IMR-90 (cell line): ENCODE measurements at regions not wholly inside any gene's neighbourhood (a gene's known extent, or its start where the extent isn't known, plus 50 kb on each side); places are given as distances from the start of the nearest gene placed in this dataset.

Experiments
- ATAC-seq: fragments of 200-7000 bp; cut with Tn5 transposase; 2 replicates; pipeline ENCODE4 v1.9.1; 2020; ENCODE audit warnings: low read depth, mild to moderate bottlenecking, moderate library complexity
- BruUV-seq: library from RNA; stranded (reverse); fragments of 400-500 nt; replicated peaks from 2 replicates; lab custom pipeline; 2021; lab: Mats Ljungman, UMichigan
- CTCF ChIA-PET: fragments of 300-600 bp; formaldehyde crosslinking; extraction: SDS; loops from one replicate; lab custom pipeline; 2021; ENCODE audit warnings: antibody characterized with exemption; lab: Yijun Ruan, JAX
- POLR2A ChIA-PET: fragments of 300-600 bp; sonication (Branson Sonifier 250); formaldehyde crosslinking; loops from one replicate; lab custom pipeline; 2022; ENCODE audit warnings: antibody characterized with exemption; ENCODE audit not compliant: unreplicated experiment; lab: Charles Lee
- DNase-seq: peaks from one replicate; pipeline ENCODE4 v3.0.0; 2013
- H2AFZ ChIP-seq: replicated peaks from 2 replicates; pipeline ENCODE3; 2013; ENCODE audit warnings: low read length, mild to moderate bottlenecking; ENCODE audit not compliant: poor library complexity
- H2AK5ac ChIP-seq: 2 replicates; pipeline ENCODE4 v1.6.1; 2013; ENCODE audit warnings: low read depth, low read length, inconsistent platforms
- H2AK9ac ChIP-seq: replicated peaks from 2 replicates; pipeline ENCODE3; 2013; ENCODE audit warnings: mild to moderate bottlenecking, low read depth, low read length, moderate library complexity; ENCODE audit not compliant: poor library complexity
- H2BK120ac ChIP-seq: 2 replicates; pipeline ENCODE4 v1.6.1; 2013; ENCODE audit warnings: low read depth, low read length, inconsistent platforms
- H2BK15ac ChIP-seq: 3 replicates; pipeline ENCODE4 v1.6.1; 2013; ENCODE audit warnings: low read depth, low read length, inconsistent platforms
- H2BK20ac ChIP-seq: 2 replicates; pipeline ENCODE4 v1.6.1; 2013; ENCODE audit warnings: low read depth, mild to moderate bottlenecking, inconsistent platforms, low read length, moderate library complexity
- H2BK5ac ChIP-seq: 2 replicates; pipeline ENCODE4 v1.6.1; 2013; ENCODE audit warnings: mild to moderate bottlenecking, low read depth, low read length, inconsistent platforms; ENCODE audit not compliant: poor library complexity, severe bottlenecking
- H3K14ac ChIP-seq: replicated peaks from 2 replicates; pipeline ENCODE4 v1.6.1; 2013; ENCODE audit warnings: low read depth, low read length, inconsistent platforms
- H3K18ac ChIP-seq: 2 replicates; pipeline ENCODE4 v1.6.1; 2013; ENCODE audit warnings: low read depth, low read length, control low read depth
- H3K23ac ChIP-seq: 2 replicates; pipeline ENCODE4 v1.6.1; 2013; ENCODE audit warnings: low read depth, low read length, inconsistent platforms
- H3K27ac ChIP-seq: 2 replicates; pipeline ENCODE4 v1.5.1; 2013; ENCODE audit warnings: mild to moderate bottlenecking, control low read depth, low read length; ENCODE audit not compliant: insufficient read depth
- H3K27me3 ChIP-seq: 2 replicates; pipeline ENCODE4 v1.6.1; 2013; ENCODE audit warnings: low read length; ENCODE audit not compliant: control insufficient read depth, insufficient read depth
- H3K36me3 ChIP-seq: 2 replicates; pipeline ENCODE4 v1.6.1; 2013; ENCODE audit warnings: low read length, mixed read lengths; ENCODE audit not compliant: control insufficient read depth, insufficient read depth
- H3K4ac ChIP-seq: 2 replicates; pipeline ENCODE4 v1.6.1; 2013; ENCODE audit warnings: low read depth, low read length, inconsistent platforms
- H3K4me1 ChIP-seq: 2 replicates; pipeline ENCODE4 v1.6.1; 2013; ENCODE audit warnings: low read length, mixed read lengths; ENCODE audit not compliant: control insufficient read depth, insufficient read depth
- H3K4me2 ChIP-seq: 2 replicates; pipeline ENCODE4 v1.6.1; 2013; ENCODE audit warnings: low read depth, mild to moderate bottlenecking, control low read depth, low read length, moderate library complexity
- H3K4me3 ChIP-seq: 2 replicates; pipeline ENCODE4 v1.5.1; 2013; ENCODE audit warnings: low read depth, mild to moderate bottlenecking, control low read depth, low read length, moderate library complexity; ENCODE audit not compliant: insufficient read depth
- H3K56ac ChIP-seq: 2 replicates; pipeline ENCODE4 v1.6.1; 2013; ENCODE audit warnings: low read length, inconsistent platforms; ENCODE audit not compliant: insufficient read depth; ENCODE audit errors: extremely low read depth
- H3K79me1 ChIP-seq, 2 experiments: 2 replicates each; pipeline ENCODE4 v1.6.1; 2013; ENCODE audit warnings: low read length in 2 of 2, inconsistent platforms in 1 of 2, low read depth in 1 of 2
- H3K9ac ChIP-seq: 2 replicates; pipeline ENCODE4 v1.6.1; 2013; ENCODE audit warnings: low read depth, low read length, control low read depth
- H3K9me1 ChIP-seq: 2 replicates; pipeline ENCODE4 v1.6.1; 2013; ENCODE audit warnings: low read length, inconsistent platforms; ENCODE audit not compliant: insufficient read depth
- H3K9me3 ChIP-seq: 2 replicates; pipeline ENCODE4 v1.6.1; 2013; ENCODE audit warnings: low read length; ENCODE audit not compliant: control insufficient read depth, insufficient read depth
- H4K20me1 ChIP-seq: 2 replicates; pipeline ENCODE4 v1.6.1; 2013; ENCODE audit warnings: low read length, inconsistent platforms; ENCODE audit not compliant: insufficient read depth
- H4K5ac ChIP-seq: 2 replicates; pipeline ENCODE4 v1.6.1; 2013; ENCODE audit warnings: mild to moderate bottlenecking, low read depth, low read length, control low read depth
- H4K8ac ChIP-seq, 2 experiments: 2 replicates each; pipeline ENCODE4 v1.6.1; 2013; ENCODE audit warnings: low read depth in 2 of 2, low read length in 2 of 2, control low read depth in 1 of 2, inconsistent platforms in 1 of 2
- H4K91ac ChIP-seq: 2 replicates; pipeline ENCODE4 v1.6.1; 2013; ENCODE audit warnings: low read depth, low read length, inconsistent platforms; ENCODE audit not compliant: insufficient read depth
- BHLHE40 ChIP-seq: fragments of 150-350 bp; IDR thresholded peaks from 2 replicates; pipeline ENCODE4 v1.6.1; 2016; ENCODE audit warnings: mild to moderate bottlenecking, low read depth, low read length
- CHD1 ChIP-seq: IDR thresholded peaks from 2 replicates; pipeline ENCODE4 v1.6.1; 2012; ENCODE audit warnings: low read depth, low read length, improper control_type of control experiment
- ELK1 ChIP-seq: fragments of 150-350 bp; IDR thresholded peaks from 2 replicates; pipeline ENCODE4 v1.6.1; 2016; ENCODE audit warnings: low read depth, mild to moderate bottlenecking, low read length, moderate library complexity, borderline replicate concordance
- FOS ChIP-seq: fragments of 150-350 bp; IDR thresholded peaks from 2 replicates; pipeline ENCODE4 v1.6.1; 2016; ENCODE audit warnings: low read depth, low read length
- MAZ ChIP-seq: IDR thresholded peaks from 2 replicates; pipeline ENCODE4 v1.6.1; 2012; ENCODE audit warnings: low read depth, mild to moderate bottlenecking, low read length, improper control_type of control experiment, moderate library complexity, borderline replicate concordance
- MXI1 ChIP-seq: IDR thresholded peaks from 2 replicates; pipeline ENCODE4 v1.6.1; 2012; ENCODE audit warnings: low read depth, mild to moderate bottlenecking, low read length, moderate library complexity, borderline replicate concordance
- NFE2L2 ChIP-seq: fragments of 150-350 bp; IDR thresholded peaks from 2 replicates; pipeline ENCODE4 v1.6.1; 2016; ENCODE audit warnings: low read depth, mild to moderate bottlenecking, low read length
- POLR2A ChIP-seq: IDR thresholded peaks from 2 replicates; pipeline ENCODE4 v1.6.1; 2012; ENCODE audit warnings: mild to moderate bottlenecking, low read depth, low read length
- RAD21 ChIP-seq: IDR thresholded peaks from 2 replicates; pipeline ENCODE4 v1.6.1; 2012; ENCODE audit warnings: low read length, improper control_type of control experiment
- SMC3 ChIP-seq: fragments of 150-350 bp; IDR thresholded peaks from 2 replicates; pipeline ENCODE4 v1.6.1; 2016; ENCODE audit warnings: low read depth, mild to moderate bottlenecking, antibody characterized with exemption, low read length, moderate library complexity
- WGBS, 2 experiments: methylation state at CpG; one replicate each; pipeline versions ENCODE4 v1.1.5 to v1.1.7; 2013; ENCODE audit warnings: missing lambda C conversion rate in 2 of 2; ENCODE audit not compliant: insufficient read length in 1 of 2; ENCODE audit errors: extremely low coverage in 2 of 2; 5-methylcytosine and 5-hydroxymethylcytosine counted together
- dilution Hi-C: fragments of 300-500 bp; cut with HindIII; formaldehyde crosslinking; loops from one replicate; pipeline ENCODE4 v1.14.3; 2018; ENCODE audit warnings: low sequenced_read_pairs; ENCODE audit not compliant: unreplicated experiment
- in situ Hi-C: fragments of 300-500 bp; cut with MboI; formaldehyde crosslinking; loops from 3 replicates; pipeline ENCODE4 v1.14.3; 2019; ENCODE audit warnings: low sequenced_read_pairs, inconsistent platforms, mixed read lengths
- intact Hi-C: fragments of 100-400 bp; cut with micrococcal nuclease; formaldehyde crosslinking; loops from 2 replicates; pipeline ENCODE4 v1.10.0; 2022
- TF ChIP-seq, protein P1 (sequence below): fragments of 150-350 bp; IDR thresholded peaks from 2 replicates; pipeline ENCODE4 v1.6.1; 2017; ENCODE audit warnings: mild to moderate bottlenecking, antibody characterized with exemption, low read length, low read depth

DNA sequence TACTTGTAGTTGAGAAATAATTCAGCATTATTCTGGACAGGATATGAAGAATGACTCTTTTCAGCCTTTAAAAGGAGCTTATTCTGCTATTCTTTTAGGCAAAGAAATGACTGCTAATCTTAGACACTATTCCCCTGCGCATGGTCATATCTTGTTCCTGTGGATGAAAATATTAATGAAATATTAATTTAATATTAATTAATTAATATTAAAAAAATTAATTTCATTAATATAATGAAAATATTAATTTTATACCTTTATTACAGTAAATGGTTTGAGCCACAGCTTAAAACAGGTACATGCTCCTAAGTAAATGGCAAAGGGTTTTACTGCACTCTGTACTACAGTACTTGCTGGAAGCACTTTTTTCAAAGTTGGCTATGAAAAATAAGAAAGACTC is 890.1 kb upstream of the PIK3C3 start:
- Histone ChIP-seq H3K79me1 (no peaks in the 10 kb centered on the region), H2AK9ac (no peak overlapping the region), H3K56ac (no peak overlapping the region), H3K4me2 (no peak overlapping the region), H3K23ac (no peak overlapping the region), H3K27me3 (no peaks in the 10 kb centered on the region), H2BK15ac (no peak overlapping the region), H4K91ac (no peak overlapping the region), H3K9ac (no peak overlapping the region), H3K27ac (no peak overlapping the region), H3K4me3 (no peak overlapping the region), H3K4me1 (peaks cover 2% of the 10 kb centered on the region; the same call in 1 of the 2 replicates), H2BK20ac (no peak overlapping the region), H3K9me3 (no peaks in the 10 kb centered on the region), H3K9me1 (no peaks in the 10 kb centered on the region), H2BK5ac (no peak overlapping the region), H4K8ac (no peak overlapping the region), H4K5ac (no peak overlapping the region), H3K36me3 (no peaks in the 10 kb centered on the region), H3K14ac (no peak overlapping the region), H3K18ac (no peak overlapping the region), H3K4ac (no peak overlapping the region), H2AFZ (no peak overlapping the region), H4K20me1 (no peaks in the 10 kb centered on the region), H2AK5ac (no peak overlapping the region), H2BK120ac (no peak overlapping the region)
- dilution Hi-C loops = no loop called here
- DNase-seq = no peak
- CTCF ChIA-PET = no interaction called here
- POLR2A ChIA-PET = no interaction called here
- no peak for ATAC-seq
- in situ Hi-C loops = no loop called here
- TF ChIP-seq CHD1 = no peak
- TF ChIP-seq POLR2A = no peak
- no peak for TF ChIP-seq RAD21
- no peak for TF ChIP-seq FOS
- TF ChIP-seq MAZ = no peak
- TF ChIP-seq ELK1 = no peak
- TF ChIP-seq MXI1 = no peak
- TF ChIP-seq, protein P1, sequence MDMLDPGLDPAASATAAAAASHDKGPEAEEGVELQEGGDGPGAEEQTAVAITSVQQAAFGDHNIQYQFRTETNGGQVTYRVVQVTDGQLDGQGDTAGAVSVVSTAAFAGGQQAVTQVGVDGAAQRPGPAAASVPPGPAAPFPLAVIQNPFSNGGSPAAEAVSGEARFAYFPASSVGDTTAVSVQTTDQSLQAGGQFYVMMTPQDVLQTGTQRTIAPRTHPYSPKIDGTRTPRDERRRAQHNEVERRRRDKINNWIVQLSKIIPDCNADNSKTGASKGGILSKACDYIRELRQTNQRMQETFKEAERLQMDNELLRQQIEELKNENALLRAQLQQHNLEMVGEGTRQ = no peak
- TF ChIP-seq SMC3 = no peak
- TF ChIP-seq BHLHE40 = no peak
- no peak for TF ChIP-seq NFE2L2
- BruUV-seq = no TSS peak
- intact Hi-C loops = no loop called here
- WGBS, 2 experiments = no CpG with 5 or more reads among the region's 1 CpG
